HG02610 (cell line): ENCODE measurements at regions not wholly inside any gene's neighbourhood (a gene's known extent, or its start where the extent isn't known, plus 50 kb on each side); places are given as distances from the start of the nearest gene placed in this dataset.
"Not testable (repeated sequence)": the region's sequence is repeated elsewhere in the genome, so short reads cannot be mapped to it uniquely, and the experiment has no call there.

Experiments
- ATAC-seq: cut with Tn5 transposase; IDR thresholded peaks from one replicate; pipeline ENCODE4 v1.9.1; 2021; ENCODE audit warnings: mild to moderate bottlenecking, moderate library complexity; ENCODE audit not compliant: unreplicated experiment

DNA sequence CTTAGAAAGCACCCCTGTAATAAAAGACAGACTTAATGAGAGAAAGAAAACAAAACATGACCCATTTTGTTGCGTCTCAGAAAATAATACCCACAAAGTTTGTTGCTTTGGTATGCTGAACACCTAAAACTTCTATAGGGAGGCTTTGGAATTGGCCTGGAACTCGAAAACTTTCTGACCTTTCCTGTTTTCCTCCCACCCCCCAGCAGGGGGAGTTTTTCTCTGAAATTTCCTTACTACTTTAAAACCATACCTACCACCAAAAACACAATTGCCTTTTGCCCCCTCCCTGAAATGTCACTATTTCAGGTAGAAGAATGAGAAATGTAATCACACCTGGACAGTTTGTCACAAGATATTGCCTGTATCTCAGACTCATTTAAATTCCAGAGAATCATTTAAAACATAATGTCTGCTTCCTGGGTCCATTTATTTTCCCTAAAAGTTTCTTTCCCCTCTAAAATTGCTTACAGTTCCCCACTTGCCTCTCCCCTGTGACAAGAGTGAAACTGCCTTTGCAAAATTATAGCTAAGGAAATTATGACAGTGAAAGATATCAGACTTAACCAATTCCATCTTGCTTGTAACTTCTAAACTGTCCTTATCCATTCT lies 2700.2 kb downstream of the PCDH9 start:
- no peak for ATAC-seq

DNA sequence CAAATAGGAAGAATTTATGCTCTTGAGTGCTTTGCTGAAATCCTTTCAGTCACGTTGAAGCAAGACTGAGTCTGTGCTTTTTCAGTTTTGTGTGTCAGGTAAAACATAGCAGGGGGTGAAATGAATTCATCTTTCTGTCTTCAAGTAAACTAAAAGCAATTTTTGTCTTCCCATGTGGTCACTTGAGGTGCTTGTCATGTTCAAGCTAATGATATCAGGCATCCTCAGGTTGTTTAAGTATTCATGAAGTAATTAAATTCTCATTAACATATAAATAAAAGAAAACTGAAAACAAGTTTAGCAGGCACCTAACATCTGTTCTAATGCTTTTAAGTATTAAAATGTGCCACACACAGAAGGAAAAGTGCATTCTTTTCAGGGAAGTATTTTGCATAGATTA lies 2701.3 kb downstream of the PCDH9 start:
- ATAC-seq: no peak

DNA sequence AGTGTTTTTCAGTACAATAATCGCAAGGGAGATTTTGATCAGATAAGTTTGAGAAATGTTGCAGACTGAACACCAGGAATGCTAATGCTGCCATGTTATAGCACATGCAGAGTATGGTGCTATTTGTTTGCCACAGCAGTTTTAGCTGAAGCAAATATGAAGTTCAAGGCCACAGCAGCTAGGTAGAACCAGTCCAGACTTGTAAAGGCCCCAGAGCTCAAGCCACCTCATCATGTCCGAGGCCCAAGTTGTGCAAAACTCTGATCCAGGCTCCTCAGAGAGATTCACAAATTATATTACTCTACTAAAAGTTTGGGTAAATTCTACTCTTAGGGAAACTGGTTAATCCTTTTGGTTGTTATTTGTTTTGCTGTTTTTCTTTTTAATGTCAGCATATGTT lies 2702.6 kb downstream of the PCDH9 start:
- ATAC-seq: no peak

DNA sequence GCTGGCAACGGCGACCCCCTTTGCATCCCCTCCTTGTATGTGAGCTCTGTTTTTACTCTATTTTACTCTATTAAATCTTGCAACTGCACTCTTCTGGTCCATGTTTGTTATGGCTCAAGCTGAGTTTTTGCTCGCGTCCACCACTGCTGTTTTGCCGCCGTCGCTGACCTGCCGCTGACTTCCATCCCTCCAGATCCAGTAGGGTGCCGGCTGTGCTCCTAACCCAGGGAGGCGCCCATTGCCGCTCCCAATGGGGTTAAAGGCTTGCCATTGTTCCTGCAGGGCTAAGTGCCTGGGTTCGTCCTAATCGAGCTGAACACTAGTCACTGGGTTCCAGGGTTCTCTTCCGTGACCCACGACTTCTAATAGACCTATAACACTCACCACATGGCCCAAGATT lies 2704.4 kb downstream of the PCDH9 start:
- no peak for ATAC-seq

DNA sequence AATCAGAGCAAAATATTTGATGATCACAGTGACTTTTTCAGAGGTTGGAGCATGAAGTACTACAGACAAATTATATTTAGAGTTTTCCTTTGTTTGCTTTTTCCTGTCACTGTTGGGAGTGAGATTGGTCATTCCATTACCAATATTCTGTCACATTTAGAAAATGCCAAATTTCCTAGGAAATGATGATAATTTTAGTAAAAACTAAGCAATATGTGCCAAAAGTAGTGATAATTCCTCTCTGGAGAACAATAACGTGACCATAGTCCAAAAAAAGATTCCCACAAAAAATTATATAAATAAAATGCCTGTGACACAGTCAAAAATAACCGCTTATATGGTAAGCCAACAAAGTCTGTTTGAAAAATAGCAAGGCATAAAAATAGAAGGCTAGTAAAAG lies 2719.4 kb downstream of the PCDH9 start:
- no peak for ATAC-seq

DNA sequence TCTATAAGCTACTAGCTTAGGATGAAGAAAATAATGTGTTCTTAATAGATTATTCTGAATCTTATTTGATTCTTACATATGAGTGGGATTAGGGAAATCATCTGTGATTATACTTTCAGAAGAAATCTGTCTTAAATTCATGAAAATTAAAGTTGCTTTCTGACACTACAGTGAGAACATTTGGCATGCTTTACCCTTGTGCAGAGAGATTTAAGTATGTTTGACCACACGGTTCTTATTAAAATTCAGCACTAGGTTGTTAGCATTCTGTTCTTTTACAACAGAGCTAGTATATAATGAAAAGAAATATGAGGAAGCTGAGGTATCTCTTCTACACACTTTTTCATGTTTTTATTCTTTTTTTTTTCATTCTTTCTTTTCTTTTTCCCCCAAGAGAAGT lies 2723.9 kb downstream of the PCDH9 start:
- ATAC-seq: no peak

DNA sequence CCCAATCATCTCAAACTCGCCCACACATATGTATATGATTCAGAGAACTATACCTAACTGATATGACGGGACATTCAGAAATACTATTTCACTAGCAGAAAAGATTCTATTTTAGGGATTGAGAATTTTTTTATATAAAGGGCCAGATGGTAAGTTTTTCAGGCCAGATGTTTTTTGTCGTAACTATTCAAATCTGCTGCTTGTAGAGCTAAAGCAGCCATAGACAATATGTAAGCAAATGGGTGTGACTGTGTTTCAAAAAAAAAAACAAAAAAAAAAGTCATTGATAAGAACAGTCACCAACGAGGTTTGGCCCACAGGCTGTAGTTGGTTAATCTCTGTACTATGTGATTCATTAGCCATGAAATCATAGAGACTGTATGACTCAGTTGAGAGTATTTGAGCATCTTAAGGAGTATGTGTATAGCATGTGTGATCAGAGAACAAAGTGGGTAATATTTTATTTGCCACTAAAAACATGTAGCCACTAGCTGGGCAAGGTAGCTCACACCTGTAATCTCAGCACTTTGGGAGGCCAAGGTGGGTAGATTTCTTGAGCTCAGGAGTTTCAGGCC lies 2724.7 kb downstream of the PCDH9 start:
- ATAC-seq: no peak

DNA sequence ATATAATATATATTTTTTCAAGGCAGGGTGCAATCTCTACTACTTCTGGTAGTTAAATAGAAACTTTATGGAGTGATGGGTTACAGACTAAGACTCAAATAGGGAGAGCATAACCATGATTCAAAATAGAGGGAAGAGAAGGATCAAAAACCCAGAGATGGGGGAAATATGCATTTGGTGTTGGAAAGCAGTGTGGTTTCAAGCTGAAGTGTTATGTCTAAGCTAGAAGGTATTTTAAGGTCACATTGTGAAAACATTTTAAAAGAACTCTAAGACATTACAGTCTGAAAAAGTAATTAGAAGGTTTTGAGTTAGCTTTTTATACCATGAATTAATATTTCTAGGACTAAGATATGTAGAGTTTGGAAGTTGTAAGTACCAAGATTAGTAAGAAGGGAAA lies 2741.4 kb downstream of the PCDH9 start:
- ATAC-seq: no peak

DNA sequence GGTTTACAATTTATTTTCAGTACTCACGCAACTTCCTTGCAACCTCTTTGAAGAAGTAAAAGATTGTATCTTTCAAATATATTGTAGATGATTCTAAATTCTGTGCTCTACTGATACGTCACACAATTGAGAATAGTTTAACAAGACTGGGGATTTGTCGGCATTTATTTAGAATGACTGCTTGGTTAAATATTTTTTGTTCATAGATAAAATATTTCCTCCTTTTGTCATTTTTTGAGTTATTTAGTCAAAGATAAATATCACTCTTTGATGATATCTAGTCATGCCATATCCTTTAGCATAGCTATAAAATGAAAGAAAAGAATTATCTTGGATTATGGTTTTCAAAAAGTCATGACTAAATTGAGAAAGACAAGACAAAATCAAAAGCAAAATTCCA lies 2747.8 kb downstream of the PCDH9 start:
- no peak for ATAC-seq

DNA sequence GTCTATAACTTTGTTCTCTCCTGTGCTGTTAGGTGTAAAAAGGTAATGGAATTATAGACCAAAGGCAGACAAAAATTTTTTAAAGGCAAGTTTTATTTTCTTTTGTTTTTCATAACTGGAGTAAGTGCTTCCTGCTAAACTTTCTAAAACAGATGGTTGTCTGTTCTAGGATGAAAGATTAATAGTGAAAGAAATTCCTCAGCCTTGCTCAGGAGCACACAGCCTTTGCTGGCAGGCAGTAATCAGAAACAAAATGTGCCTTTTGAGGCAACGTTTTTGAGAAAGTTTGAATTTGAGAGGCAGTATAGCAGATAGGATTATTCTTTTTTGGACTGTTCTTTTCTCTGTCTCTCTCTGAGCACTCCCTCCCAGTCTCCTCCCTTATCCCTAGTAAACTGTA lies 2749.5 kb downstream of the PCDH9 start:
- no peak for ATAC-seq

DNA sequence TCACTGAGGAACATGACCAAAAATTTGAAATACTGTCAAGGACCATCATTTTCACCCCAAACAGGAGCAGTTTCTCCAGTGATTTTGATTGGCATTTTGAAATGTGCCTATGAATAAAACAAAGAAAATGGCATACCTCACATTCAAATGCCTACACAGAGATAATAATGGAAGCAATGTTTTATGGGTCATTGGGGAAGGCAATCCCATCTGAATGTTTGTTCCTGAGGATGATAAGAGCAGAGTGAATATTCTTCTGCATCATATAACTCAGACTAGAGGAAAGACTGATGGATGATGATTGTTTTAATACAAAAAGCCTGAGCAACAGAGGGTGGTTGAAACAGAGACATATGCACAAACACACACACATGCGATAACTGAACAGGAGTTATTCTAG lies 2749.9 kb downstream of the PCDH9 start:
- no peak for ATAC-seq

DNA sequence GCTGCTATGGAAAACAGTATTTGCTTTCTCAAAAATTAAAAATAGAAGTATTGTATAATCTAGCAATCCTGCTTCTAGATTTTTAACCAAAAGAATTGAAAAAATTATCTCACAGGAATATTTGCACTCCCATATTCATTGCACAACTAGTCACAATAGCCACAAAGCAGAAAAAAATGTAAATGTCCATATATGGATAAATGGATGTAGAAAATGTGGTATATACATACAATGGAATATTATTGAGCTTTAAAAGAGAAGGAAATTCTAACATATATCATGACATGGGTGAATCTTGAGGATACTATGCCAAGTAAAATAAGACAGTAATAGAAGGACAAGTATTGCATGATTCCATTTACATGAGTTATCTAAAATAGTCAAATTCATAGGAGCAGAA lies 2753.0 kb downstream of the PCDH9 start:
- no peak for ATAC-seq

DNA sequence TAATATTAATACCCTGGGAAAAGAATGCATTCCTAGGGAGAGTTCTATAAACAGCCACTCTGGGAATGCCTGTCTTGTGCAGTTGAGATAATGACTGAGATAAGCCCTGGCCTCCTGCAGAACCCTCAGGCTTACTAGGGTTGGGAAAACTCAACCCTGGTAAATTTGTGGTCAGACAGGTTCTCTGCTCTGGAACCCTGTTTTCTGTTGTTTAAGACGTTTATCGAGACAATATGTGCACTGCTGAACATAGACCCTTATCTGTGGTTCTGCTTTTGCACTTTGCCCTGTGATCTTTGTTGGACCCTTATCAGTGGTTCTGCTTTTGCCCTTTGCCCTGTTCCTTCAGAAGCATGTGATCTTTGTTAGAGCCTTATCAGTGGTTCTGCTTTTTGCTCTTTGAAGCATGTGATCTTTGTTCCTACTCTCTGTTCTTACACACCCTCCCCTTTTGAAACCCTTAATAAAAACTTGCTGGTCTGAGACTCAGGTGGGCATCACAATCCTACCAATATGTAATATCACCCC lies 2754.0 kb downstream of the PCDH9 start:
- not testable (repeated sequence) for ATAC-seq

DNA sequence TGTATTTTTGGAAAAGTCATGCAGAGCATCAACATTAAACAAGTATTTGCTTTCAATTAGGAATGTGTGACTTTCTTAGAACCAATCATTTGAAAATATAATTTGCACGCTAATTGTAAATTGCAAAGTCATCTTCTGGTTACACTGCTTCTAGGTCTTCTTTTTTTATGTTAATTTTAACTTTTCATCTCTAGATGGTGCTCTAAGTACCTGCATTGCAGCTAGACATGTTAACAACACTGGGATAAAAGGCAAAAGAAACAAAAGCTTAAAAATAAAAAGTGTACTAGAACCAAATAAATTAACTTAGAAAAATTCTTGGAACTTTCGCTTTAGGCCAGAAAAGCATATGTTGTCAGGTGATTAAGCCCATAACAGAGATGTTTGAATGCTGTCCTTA lies 2758.2 kb downstream of the PCDH9 start:
- no peak for ATAC-seq

DNA sequence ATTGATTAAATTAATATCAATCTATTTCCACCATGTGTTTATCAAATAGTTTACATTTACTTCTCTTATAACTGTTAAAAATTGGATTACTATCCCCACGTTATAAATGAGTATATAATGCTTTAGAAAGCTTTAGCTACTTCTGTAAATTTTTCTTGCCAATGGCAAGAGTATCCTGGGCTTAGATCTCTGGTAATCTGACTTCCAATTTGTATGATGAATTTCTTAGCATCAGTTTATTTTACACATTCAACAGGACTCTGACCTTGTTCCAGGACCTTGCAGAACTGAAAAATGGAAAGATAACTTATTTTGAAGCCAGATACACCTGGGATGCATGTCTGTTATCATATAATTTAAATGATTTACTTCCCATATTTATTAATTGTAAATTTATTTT lies 2759.4 kb downstream of the PCDH9 start:
- ATAC-seq: no peak

DNA sequence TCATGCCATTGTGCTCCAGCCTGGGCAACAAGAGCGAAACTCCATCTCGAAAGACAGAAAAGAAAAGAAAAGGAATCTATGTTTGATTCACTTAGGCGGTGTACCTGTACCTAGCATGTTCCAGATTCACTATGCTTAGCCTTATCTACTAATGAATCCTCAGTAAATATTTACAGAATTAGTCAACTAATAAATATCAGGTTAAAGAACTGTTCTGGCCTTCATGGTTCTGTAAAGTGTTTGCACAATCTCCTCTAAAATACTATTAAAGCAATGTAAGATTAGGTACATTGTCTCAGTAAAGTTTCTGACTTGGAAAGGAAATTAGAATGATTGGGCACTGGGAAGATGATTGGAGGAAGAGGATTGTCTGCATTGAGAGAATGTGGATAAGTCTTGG lies 2770.4 kb downstream of the PCDH9 start:
- no peak for ATAC-seq

DNA sequence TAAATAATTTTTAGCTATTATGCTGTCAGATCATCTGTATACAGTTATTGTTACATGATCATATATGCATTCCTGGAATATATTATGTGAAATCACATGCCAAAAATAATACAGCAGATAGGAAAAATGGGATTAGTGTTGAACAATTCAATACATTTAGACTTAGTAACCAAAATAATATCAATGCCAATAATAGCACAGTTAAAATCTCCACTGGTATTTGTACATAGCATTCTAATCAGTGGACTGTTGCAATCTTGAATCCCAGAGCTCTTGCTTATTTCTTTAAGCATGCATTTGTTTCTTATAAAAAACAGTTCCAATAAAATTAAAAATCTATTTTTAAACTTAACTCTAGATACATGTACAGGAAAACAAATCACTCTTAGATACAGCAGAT lies 2772.2 kb downstream of the PCDH9 start:
- ATAC-seq: no peak

DNA sequence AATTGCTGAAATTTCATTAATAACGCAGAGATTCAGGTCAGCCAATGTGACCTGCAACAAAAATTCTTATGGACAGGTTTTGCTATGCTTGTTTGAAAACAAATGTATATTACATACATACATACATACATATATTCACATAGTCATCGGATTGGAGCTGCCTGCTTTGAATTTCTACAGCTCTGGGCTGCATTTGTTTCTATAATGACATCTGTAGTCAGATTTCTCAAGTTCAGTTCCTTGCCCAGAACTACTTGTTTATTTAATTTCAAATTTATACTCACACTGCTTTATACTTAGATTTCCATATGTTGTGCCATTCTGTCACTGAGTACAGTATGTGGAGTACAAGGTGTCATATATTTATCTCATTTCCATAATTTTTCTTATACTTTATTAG lies 2775.0 kb downstream of the PCDH9 start:
- no peak for ATAC-seq

DNA sequence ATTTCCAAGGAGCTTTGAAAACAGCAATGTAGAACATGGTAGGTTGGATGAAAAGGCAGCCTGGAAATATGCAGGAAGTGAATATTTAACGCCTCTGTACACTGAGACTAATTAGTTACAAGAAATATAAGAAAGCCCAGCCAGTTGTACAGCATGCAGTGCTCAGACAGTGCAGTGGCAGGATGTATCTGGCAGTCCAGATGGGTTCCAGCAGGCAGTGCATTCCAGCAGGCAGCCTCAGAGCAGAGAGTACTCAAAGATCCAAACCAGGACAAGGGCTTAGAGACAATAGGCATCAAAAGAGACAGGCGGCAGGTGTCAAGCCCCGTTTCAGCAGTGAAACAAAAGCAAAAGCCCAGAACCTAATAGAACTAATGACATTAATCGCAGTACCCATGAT lies 2776.3 kb downstream of the PCDH9 start:
- no peak for ATAC-seq

DNA sequence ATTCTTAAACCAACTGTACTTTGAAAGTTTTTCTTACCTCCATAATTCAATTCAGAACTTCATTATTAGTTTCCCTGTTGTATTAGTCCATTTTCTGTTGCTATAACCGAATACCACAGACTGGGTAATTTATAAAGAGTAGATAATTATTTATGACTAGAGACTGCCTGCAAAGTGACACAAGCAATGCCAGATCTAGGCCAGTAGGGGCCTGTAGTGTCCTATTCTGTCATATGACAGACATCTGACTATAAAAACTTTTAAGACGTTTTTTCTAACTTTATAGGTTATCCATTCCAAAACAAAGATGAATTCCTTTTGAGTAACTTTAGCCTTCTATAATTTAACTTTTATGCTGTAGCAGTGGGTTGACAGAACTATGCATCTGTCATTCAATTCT lies 2783.8 kb downstream of the PCDH9 start:
- no peak for ATAC-seq

DNA sequence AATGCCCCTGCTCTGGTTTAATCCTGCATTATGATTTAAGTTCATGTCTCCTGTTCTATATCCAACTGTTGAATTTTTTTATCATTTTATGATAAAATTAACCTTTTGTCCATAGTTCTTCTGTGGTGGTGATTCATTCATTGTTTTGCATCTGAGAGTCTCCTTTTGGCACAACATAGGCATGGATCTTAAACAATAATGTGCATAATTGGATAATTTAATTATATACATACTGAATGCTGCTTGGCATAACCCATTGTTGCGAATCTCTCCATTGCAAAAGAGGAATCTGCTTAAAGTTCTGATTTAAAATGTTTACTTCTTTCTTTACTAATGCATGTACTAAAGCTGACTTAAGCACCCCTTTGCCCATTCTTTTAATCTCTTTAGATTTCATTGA lies 2788.4 kb downstream of the PCDH9 start:
- no peak for ATAC-seq

DNA sequence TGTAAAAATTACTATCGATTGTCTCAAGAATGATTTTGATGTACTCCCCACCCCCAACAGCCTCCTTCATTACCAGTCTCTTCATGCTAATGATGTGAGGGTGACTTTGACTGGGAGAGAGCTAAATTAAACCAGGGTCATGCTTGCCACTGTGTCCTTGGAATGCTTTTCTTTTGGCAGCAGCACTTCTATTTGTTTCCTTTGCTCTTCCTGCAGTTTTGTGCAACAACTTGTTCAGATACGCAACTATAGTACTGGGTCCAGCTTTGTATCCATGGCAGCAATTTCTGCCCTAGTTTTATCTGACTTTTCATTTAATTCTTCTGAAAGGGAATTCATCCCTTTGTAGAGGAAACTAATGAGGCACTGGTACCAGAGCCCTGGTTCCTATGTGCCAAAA lies 2792.1 kb downstream of the PCDH9 start:
- ATAC-seq: no peak

DNA sequence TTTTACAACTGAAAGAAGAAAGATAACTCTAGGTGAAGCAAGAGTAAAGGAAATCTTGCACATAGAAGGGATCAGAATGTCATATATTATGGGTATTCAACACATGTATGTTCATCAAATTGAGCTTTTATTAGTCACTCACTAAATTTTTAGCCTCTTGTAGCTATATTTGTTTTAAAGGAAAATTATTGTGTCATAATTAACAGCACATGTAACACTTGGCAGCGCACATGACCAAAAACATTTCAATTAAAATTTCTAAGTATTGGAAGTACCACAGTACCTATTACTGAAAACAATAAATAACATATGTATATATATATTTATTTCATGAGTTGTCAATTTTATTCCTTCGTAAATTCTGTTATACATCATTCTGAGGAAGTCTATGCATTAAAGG lies 2800.4 kb downstream of the PCDH9 start:
- no peak for ATAC-seq
